GM12878 (cell line): ENCODE measurements at regions not wholly inside any gene's neighbourhood (a gene's known extent, or its start where the extent isn't known, plus 50 kb on each side); places are given as distances from the start of the nearest gene placed in this dataset.

Experiments
- ATAC-seq: fragments of 200-7000 bp; cut with Tn5 transposase; 3 replicates; pipeline ENCODE4 v1.9.1; 2020; ENCODE audit warnings: mild to moderate bottlenecking, moderate library complexity
- BruUV-seq: library from RNA; stranded (reverse); fragments of 400-500 nt; replicated peaks from 2 replicates; lab custom pipeline; 2021; lab: Mats Ljungman, UMichigan
- CTCF ChIA-PET: fragments of 300-600 bp; sonication (Branson Sonifier 250); formaldehyde crosslinking; extraction: SDS; loops from one replicate; lab custom pipeline; 2021; ENCODE audit warnings: inconsistent platforms; lab: Yijun Ruan, JAX
- POLR2A ChIA-PET: fragments of 350-600 bp; formaldehyde crosslinking; extraction: SDS; loops from one replicate; lab custom pipeline; 2021; ENCODE audit warnings: inconsistent platforms; lab: Charles Lee
- RAD21 ChIA-PET: fragments of 300-600 bp; sonication (Branson Sonifier 250); formaldehyde crosslinking; loops from one replicate; lab custom pipeline; 2023; ENCODE audit warnings: antibody characterized with exemption; ENCODE audit not compliant: unreplicated experiment; lab: Charles Lee
- SMC1A ChIA-PET: fragments of 300-600 bp; sonication (Branson Sonifier 250); formaldehyde crosslinking; loops from one replicate; lab custom pipeline; 2023; ENCODE audit not compliant: unreplicated experiment, uncharacterized antibody; lab: Charles Lee
- DNase-seq: peaks from one replicate; pipeline ENCODE4 v3.0.0-alpha.2; 2011; ENCODE audit warnings: low read depth, low spot score
- FAIRE-seq: peaks from 3 replicates; lab custom pipeline; 2011; peaks lifted over from hg19 to GRCh38; lab: Jason Lieb, UNC
- H2AFZ ChIP-seq: 2 replicates; pipeline ENCODE4 v1.6.0; 2011; ENCODE audit warnings: low read depth, low read length, control low read depth; ENCODE audit not compliant: control insufficient read depth
- H3K27ac ChIP-seq: 2 replicates; pipeline ENCODE4 v1.5.1; 2011; ENCODE audit warnings: control low read depth; ENCODE audit not compliant: control insufficient read depth, insufficient read depth
- H3K27me3 ChIP-seq, 2 experiments: replicated peaks in 1 of 2; 2 replicates each; pipeline versions ENCODE4 v1.6.0 to v1.6.1; 2011; ENCODE audit warnings: low read length in 1 of 2; ENCODE audit not compliant: control insufficient read depth in 2 of 2, insufficient read depth in 2 of 2
- H3K36me3 ChIP-seq, 2 experiments: 2 replicates each; pipeline ENCODE4 v1.5.1; 2011; ENCODE audit warnings: low read length in 1 of 2; ENCODE audit not compliant: control insufficient read depth in 2 of 2, insufficient read depth in 2 of 2
- H3K4me1 ChIP-seq: 2 replicates; pipeline ENCODE4 v1.6.1; 2011; ENCODE audit warnings: mild to moderate bottlenecking, low read length, moderate library complexity, mixed read lengths; ENCODE audit not compliant: control insufficient read depth, insufficient read depth
- H3K4me2 ChIP-seq: 2 replicates; pipeline ENCODE4 v1.6.0; 2011; ENCODE audit warnings: control low read depth; ENCODE audit not compliant: control insufficient read depth, insufficient read depth
- H3K4me3 ChIP-seq: fragments of 200-600 bp; sonication (generic); 2 replicates; pipeline ENCODE4 v1.5.1; 2016
- H3K79me2 ChIP-seq: 2 replicates; pipeline ENCODE4 v1.6.0; 2011; ENCODE audit warnings: low read length; ENCODE audit not compliant: control insufficient read depth, insufficient read depth
- H3K9ac ChIP-seq: 2 replicates; pipeline ENCODE4 v1.8.0; 2011; ENCODE audit warnings: low read length, control low read depth, mixed read lengths; ENCODE audit not compliant: control insufficient read depth, insufficient read depth
- H3K9me3 ChIP-seq: replicated peaks from 3 replicates; pipeline ENCODE4 v1.5.1; 2011; ENCODE audit warnings: mild to moderate bottlenecking, low read length; ENCODE audit not compliant: control insufficient read depth, insufficient read depth
- H4K20me1 ChIP-seq: 2 replicates; pipeline ENCODE4 v1.6.0; 2011; ENCODE audit not compliant: control insufficient read depth, insufficient read depth
- EP300 ChIP-seq, 2 experiments: fragments of 150-350 bp in 1 of 2; IDR thresholded peaks; 2 replicates each; pipeline ENCODE4 v1.6.1; 2011 to 2012; ENCODE audit warnings: low read depth in 2 of 2, low read length in 2 of 2, borderline replicate concordance in 1 of 2, improper control_type of control experiment in 1 of 2, inconsistent platforms in 1 of 2; ENCODE audit not compliant: control insufficient read depth in 1 of 2
- ESRRA ChIP-seq: IDR thresholded peaks from 2 replicates; pipeline ENCODE4 v1.6.1; 2012; ENCODE audit warnings: mild to moderate bottlenecking, low read length, improper control_type of control experiment
- FOXM1 ChIP-seq: IDR thresholded peaks from 2 replicates; pipeline ENCODE4 v1.6.1; 2012; ENCODE audit warnings: low read depth, mild to moderate bottlenecking, inconsistent platforms, low read length, moderate library complexity
- GABPA ChIP-seq: IDR thresholded peaks from 2 replicates; pipeline ENCODE4 v1.6.1; 2014; ENCODE audit warnings: antibody characterized with exemption, low read depth, mild to moderate bottlenecking, inconsistent platforms
- MYB ChIP-seq: fragments of 150-350 bp; IDR thresholded peaks from 2 replicates; pipeline ENCODE4 v1.6.1; 2014; ENCODE audit warnings: mild to moderate bottlenecking, low read depth, low read length, borderline replicate concordance
- POLR2A ChIP-seq: IDR thresholded peaks from 2 replicates; pipeline ENCODE4 v1.6.1; 2011; ENCODE audit warnings: low read depth, mild to moderate bottlenecking, low read length
- ZNF24 ChIP-seq: fragments of 450-650 bp; IDR thresholded peaks from 2 replicates; pipeline ENCODE4 v1.6.1; 2017; ENCODE audit warnings: antibody characterized with exemption, mild to moderate bottlenecking
- WGBS: methylation state at CpG from one replicate; pipeline ENCODE4 v1.1.6; 2016; ENCODE audit warnings: low lambda C conversion rate; ENCODE audit not compliant: insufficient replicate concordance, insufficient coverage; ENCODE audit errors: missing lambda C conversion rate; 5-methylcytosine and 5-hydroxymethylcytosine counted together
- in situ Hi-C: fragments of 300-500 bp; cut with MboI; formaldehyde crosslinking; loops from 9 replicates; pipeline ENCODE4 v1.14.3; 2018; ENCODE audit warnings: mixed read lengths
- intact Hi-C: fragments of 100-400 bp; cut with micrococcal nuclease; formaldehyde crosslinking; loops from one replicate; pipeline ENCODE4 v1.14.2; 2022; ENCODE audit not compliant: unreplicated experiment
- TF ChIP-seq, protein P1 (sequence below): fragments of 150-350 bp; IDR thresholded peaks from 2 replicates; pipeline ENCODE4 v1.6.1; 2014; ENCODE audit warnings: mild to moderate bottlenecking, low read depth, low read length
- TF ChIP-seq, protein P2 (sequence below): fragments of 450-650 bp; IDR thresholded peaks from 2 replicates; pipeline ENCODE4 v1.6.1; 2017; ENCODE audit warnings: borderline replicate concordance
- TF ChIP-seq, protein P3 (sequence below): fragments of 450-650 bp; IDR thresholded peaks from 2 replicates; pipeline ENCODE4 v1.6.1; 2018; ENCODE audit warnings: borderline replicate concordance, mild to moderate bottlenecking; ENCODE audit not compliant: partially characterized antibody

DNA sequence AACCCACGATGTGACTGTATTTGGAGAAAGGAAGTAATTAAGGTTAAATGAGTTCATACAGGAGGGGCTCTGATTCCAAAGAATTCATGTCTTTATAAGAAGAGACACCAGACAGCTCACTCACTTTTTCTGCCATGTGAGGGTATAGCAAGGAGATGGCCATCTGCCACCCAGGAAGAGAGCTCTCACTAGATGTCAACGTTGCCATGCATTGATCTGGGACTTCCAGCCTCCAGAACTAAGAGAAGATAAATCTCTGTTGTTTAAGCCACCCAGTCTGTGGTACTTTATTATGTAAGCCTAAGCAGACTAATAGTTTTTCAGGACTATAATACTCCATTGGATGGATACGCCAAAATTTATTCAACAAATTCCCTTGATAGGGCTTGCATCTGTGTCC, 89.8 kb upstream of the RAD23B start:
- in situ Hi-C loops (no loop called here), intact Hi-C loops (no loop called here)
- ATAC-seq (no peak), FAIRE-seq (no peak), DNase-seq (no peak)
- 19% methylated on average over 3 of the region's 3 CpGs for WGBS
- H3K4me1 ChIP-seq, result no peaks in the 10 kb centered on the region
- H3K36me3 ChIP-seq, result no peaks in the 10 kb centered on the region
- no peak overlapping the region for H3K9ac ChIP-seq
- H3K9me3 ChIP-seq, result no peaks in the 10 kb centered on the region; the same call in 2 of the 3 replicates
- RAD21 ChIA-PET, result no interaction called here
- CTCF ChIA-PET, result interaction anchor here (1.5 kb wide), 1 partner anchor 148 kb away, joined by 6 read pairs; no protein-coding TSS in a partner anchor
- H3K4me2 ChIP-seq, result no peak overlapping the region
- POLR2A ChIA-PET, result no interaction called here
- no peaks in the 10 kb centered on the region for H4K20me1 ChIP-seq
- SMC1A ChIA-PET, result interaction anchor here (0.8 to 11.0 kb wide), 3 partner anchors 13 to 108 kb away, joined by 3 to 119 read pairs (median 12); no protein-coding TSS in a partner anchor
- no peaks in the 10 kb centered on the region for H3K27me3 ChIP-seq
- BruUV-seq, result no TSS peak
- no peak overlapping the region for H2AFZ ChIP-seq
- H3K79me2 ChIP-seq, result no peaks in the 10 kb centered on the region
- H3K27ac ChIP-seq, result no peak overlapping the region
- TF ChIP-seq GABPA (no peak), ZNF24 (no peak), EP300 (IDR thresholded peaks at IDR 0.05; ENCODE audit: borderline replicate concordance in 1 of 2, control insufficient read depth in 1 of 2, low read depth in 2 of 2, low read length in 2 of 2) (no peak), MYB (no peak), FOXM1 (no peak), POLR2A (no peak), ESRRA (no peak)
- TF ChIP-seq, protein P1, sequence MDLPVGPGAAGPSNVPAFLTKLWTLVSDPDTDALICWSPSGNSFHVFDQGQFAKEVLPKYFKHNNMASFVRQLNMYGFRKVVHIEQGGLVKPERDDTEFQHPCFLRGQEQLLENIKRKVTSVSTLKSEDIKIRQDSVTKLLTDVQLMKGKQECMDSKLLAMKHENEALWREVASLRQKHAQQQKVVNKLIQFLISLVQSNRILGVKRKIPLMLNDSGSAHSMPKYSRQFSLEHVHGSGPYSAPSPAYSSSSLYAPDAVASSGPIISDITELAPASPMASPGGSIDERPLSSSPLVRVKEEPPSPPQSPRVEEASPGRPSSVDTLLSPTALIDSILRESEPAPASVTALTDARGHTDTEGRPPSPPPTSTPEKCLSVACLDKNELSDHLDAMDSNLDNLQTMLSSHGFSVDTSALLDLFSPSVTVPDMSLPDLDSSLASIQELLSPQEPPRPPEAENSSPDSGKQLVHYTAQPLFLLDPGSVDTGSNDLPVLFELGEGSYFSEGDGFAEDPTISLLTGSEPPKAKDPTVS, result no peak
- TF ChIP-seq, protein P2, sequence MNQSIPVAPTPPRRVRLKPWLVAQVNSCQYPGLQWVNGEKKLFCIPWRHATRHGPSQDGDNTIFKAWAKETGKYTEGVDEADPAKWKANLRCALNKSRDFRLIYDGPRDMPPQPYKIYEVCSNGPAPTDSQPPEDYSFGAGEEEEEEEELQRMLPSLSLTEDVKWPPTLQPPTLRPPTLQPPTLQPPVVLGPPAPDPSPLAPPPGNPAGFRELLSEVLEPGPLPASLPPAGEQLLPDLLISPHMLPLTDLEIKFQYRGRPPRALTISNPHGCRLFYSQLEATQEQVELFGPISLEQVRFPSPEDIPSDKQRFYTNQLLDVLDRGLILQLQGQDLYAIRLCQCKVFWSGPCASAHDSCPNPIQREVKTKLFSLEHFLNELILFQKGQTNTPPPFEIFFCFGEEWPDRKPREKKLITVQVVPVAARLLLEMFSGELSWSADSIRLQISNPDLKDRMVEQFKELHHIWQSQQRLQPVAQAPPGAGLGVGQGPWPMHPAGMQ, result no peak
- TF ChIP-seq, protein P3, sequence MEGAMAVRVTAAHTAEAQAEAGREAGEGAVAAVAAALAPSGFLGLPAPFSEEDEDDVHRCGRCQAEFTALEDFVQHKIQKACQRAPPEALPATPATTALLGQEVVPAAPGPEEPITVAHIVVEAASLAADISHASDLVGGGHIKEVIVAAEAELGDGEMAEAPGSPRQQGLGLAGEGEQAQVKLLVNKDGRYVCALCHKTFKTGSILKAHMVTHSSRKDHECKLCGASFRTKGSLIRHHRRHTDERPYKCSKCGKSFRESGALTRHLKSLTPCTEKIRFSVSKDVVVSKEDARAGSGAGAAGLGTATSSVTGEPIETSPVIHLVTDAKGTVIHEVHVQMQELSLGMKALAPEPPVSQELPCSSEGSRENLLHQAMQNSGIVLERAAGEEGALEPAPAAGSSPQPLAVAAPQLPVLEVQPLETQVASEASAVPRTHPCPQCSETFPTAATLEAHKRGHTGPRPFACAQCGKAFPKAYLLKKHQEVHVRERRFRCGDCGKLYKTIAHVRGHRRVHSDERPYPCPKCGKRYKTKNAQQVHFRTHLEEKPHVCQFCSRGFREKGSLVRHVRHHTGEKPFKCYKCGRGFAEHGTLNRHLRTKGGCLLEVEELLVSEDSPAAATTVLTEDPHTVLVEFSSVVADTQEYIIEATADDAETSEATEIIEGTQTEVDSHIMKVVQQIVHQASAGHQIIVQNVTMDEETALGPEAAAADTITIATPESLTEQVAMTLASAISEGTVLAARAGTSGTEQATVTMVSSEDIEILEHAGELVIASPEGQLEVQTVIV, result no peak
- H3K4me3 ChIP-seq, result no peak overlapping the region
